ENCODE measurements at regions not wholly inside any gene's neighbourhood (a gene's known extent, or its start where the extent isn't known, plus 50 kb on each side); places are given as distances from the start of the nearest gene placed in this dataset.

DNA sequence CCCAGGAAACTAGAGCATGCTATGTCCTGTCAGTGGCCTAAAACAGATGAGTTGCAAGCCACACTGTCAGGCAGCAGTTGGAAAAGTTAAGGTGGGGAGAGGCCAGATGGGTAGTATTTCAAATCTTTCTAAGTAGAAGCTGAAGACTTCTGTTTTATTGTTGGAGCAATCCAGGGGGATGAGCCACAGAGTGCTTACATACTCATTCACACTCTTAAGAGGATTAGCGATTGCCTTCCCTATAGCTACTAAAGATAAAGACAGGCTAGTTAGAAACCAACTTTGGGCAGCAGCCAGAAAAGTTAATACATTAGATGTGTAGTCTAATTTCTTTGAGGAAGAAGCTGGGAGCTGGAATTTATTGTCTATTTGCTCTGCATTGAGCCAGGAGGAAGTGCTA, 61.7 kb upstream of the ELAVL2 start:
- DNase-seq: no peak

All from activated CD4-positive, alpha-beta T cell treated with anti-CD3 and anti-CD28 coated beads, Interleukin-2, Interleukin-6, amounts not matched to agents 100 ng/mL and 50 ng/mL, durations not matched to agents 16 hours and 8 hours (primary cell).